ENCODE measurements at regions not wholly inside any gene's neighbourhood (a gene's known extent, or its start where the extent isn't known, plus 50 kb on each side); places are given as distances from the start of the nearest gene placed in this dataset.

DNA sequence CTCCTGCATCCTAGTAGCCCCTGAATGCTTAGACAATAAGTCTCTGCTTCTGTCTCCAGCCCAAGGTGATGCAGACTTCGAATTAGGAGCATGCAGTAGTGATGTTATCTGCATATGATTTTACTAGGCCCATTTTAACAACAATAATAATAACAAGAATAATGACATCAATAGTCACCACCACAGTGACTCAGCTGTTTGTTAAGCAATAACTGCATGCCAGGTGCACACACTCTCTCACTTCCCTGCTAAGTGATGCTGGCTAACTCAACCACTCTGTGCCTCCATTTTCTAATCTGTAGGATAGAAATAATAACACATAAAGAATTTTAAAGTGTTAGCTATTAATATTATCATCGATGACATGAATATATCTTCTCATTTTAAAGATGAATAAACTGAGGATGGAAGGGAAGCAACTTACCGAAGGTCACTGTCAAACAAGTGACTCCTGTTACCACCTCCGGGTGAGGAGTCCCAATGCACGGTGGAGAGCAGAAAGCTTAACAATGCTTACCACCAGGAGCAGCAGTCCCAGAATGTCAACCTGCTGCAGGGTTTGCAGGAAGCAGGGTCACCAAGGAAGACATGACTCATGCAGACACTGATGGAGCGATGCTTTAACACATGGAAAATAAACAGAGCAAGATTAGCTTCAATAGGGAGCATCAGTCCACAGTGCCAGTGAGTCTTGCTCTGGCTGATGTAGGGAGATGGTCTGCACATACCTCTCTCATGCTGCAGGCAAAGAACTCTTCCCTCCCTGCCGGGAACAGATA, 290.2 kb downstream of the SPATA17 start:
- Mint-ChIP-seq H3K4me3 (no peak overlapping the region), H3K36me3 (ENCODE audit: low read depth) (no peaks in the 10 kb centered on the region), H3K27ac (no peak overlapping the region), H3K27me3 (peaks cover 5% of the 10 kb centered on the region), H3K9me3 (no peaks in the 10 kb centered on the region), H3K4me1 (no peaks in the 10 kb centered on the region)
- DNase-seq, result no peak
- POLR2A ChIA-PET, result no interaction called here
- CTCF ChIA-PET, result no interaction called here

DNA sequence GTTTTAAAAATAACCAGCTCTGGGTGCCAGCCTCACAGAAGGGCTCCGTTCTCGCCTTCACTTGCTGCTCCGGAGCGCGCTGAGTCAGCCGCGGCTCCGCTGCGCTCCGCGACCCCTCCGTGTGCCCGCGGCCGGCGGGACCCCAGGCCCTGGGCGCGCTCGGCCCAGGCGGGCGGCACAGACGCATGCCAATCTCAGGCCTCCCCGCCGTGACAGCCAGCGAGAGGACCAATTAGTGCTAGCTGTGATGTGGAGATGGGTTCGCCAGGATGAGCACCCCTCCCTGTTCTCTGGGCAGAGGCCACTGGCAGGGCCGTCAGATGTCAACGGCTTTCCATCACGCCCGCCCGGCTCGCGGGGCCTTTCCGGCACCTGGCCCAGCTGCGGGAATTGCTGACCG, 293.8 kb downstream of the SPATA17 start:
- no peak overlapping the region for H3K4me3 Mint-ChIP-seq
- H3K4me1 Mint-ChIP-seq, result no peaks in the 10 kb centered on the region
- POLR2A ChIA-PET, result no interaction called here
- H3K27me3 Mint-ChIP-seq, result peaks cover 5% of the 10 kb centered on the region
- no peaks in the 10 kb centered on the region for H3K9me3 Mint-ChIP-seq
- no peaks in the 10 kb centered on the region for H3K36me3 Mint-ChIP-seq (ENCODE audit: low read depth)
- CTCF ChIA-PET, result no interaction called here
- H3K27ac Mint-ChIP-seq, result no peak overlapping the region
- no peak for DNase-seq

DNA sequence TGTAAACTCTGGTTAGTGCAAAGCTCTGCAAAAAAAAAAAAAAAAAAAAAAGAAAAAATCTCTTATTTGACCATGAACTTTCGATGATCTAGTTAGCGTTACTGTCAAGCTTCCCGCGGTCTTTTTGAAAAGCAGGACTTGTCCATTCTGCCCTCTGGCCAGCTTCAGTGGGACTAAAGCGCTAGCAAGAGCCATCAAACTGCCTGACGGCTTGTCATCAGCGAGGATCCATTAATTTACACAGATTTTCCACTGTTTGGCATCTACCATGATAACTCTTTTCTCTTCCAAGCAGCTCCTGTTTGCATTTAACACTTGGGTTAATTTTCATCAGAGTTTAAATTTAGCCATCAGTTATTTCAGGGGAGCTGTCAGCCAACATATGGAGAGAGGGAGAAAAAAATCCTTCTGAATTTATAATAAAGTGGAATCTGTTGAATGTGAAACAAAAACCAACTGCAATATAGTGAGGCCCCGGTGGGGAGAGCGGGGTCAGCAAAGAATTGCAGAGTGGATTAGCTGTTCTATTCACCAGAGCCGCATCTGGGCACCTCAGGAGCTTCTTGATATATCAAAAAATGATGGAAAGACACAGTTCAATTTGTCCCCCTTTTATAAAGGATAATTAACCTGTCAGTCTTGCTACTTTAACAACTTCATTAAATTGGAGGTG, 298.2 kb downstream of the SPATA17 start:
- peaks cover 3% of the 10 kb centered on the region for H3K27me3 Mint-ChIP-seq
- H3K27ac Mint-ChIP-seq, result no peak overlapping the region
- H3K4me1 Mint-ChIP-seq, result no peaks in the 10 kb centered on the region
- POLR2A ChIA-PET, result no interaction called here
- H3K4me3 Mint-ChIP-seq, result no peak overlapping the region
- no peaks in the 10 kb centered on the region for H3K9me3 Mint-ChIP-seq
- H3K36me3 Mint-ChIP-seq (ENCODE audit: low read depth), result no peaks in the 10 kb centered on the region
- CTCF ChIA-PET, result no interaction called here
- no peak for DNase-seq

DNA sequence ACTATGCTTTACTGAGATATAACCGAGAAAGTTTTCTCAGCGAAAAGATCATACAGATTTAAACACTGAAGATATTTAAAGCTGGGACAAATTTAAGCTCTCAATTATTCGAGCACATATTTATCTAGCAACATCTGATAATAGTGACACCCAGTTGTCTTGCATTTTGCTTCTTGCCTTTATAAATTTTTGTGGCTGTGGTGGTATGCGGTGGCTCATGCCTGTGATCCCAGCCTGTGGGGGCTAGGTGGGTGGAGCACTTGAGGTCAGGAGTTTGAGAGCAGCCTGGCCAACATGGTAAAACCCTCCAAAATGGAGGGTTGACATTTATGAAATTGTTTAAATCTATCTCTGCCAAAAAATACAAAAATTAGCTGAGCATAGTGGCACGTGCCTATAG, 312.2 kb downstream of the SPATA17 start:
- H3K27me3 Mint-ChIP-seq, result no peaks in the 10 kb centered on the region

DNA sequence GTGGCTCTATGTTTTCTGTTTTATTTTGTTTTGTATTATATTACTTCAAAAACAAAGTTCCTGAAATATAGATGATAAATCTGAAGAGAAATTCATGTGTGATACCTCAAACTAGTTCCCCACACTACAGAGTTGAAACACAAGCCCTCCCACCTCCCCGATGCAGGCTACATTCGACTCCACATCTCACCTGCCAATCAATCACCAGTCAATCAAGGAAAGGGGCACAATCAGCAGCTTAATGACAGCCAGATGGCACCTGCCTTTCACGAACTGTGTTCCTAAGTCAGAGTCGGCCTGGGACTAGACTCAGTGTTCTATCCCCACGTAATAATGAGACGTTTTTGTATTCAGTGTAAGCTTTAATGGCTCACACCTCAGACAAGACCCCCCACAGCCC, 313.4 kb downstream of the SPATA17 start:
- no peaks in the 10 kb centered on the region for H3K9me3 Mint-ChIP-seq
- H3K36me3 Mint-ChIP-seq (ENCODE audit: low read depth), result no peaks in the 10 kb centered on the region
- H3K27ac Mint-ChIP-seq, result no peak overlapping the region
- H3K4me1 Mint-ChIP-seq, result no peaks in the 10 kb centered on the region
- CTCF ChIA-PET, result interaction anchor here (0.7 kb wide), 1 partner anchor 10 kb away, joined by 3 read pairs; no protein-coding TSS in a partner anchor
- DNase-seq, result no peak
- POLR2A ChIA-PET, result no interaction called here
- no peaks in the 10 kb centered on the region for H3K27me3 Mint-ChIP-seq
- H3K4me3 Mint-ChIP-seq, result no peak overlapping the region

More for the DNA sequence above, 312.2 kb downstream of the SPATA17 start:
- DNase-seq, result no peak
- H3K4me1 Mint-ChIP-seq, result no peaks in the 10 kb centered on the region
- CTCF ChIA-PET, result no interaction called here
- no peak overlapping the region for H3K4me3 Mint-ChIP-seq
- no peak overlapping the region for H3K27ac Mint-ChIP-seq
- POLR2A ChIA-PET, result no interaction called here
- no peaks in the 10 kb centered on the region for H3K36me3 Mint-ChIP-seq (ENCODE audit: low read depth)
- no peaks in the 10 kb centered on the region for H3K9me3 Mint-ChIP-seq

DNA sequence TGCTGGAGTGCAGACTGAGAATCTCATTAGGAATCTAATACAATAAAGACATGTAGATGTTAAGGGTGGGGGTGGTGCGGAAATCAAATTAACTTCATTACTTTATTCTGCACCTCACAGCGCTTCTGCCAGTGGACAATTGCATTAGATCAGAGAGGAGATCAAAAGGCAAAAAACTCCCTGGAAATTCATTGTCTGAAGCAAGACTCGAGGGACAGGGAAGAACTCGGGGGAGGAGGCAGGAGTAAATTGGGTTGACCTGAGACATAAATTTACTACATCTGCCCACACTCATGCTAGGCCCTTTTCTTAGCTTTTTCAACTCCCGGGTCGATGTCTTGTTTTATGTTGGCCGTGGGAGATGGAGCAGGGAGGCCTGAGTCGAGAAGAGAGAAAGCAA, 315.4 kb downstream of the SPATA17 start:
- no peaks in the 10 kb centered on the region for H3K36me3 Mint-ChIP-seq (ENCODE audit: low read depth)
- CTCF ChIA-PET, result no interaction called here
- POLR2A ChIA-PET, result no interaction called here
- no peaks in the 10 kb centered on the region for H3K9me3 Mint-ChIP-seq
- H3K4me1 Mint-ChIP-seq, result no peaks in the 10 kb centered on the region
- H3K27ac Mint-ChIP-seq, result no peak overlapping the region
- no peak for DNase-seq
- no peak overlapping the region for H3K4me3 Mint-ChIP-seq
- no peaks in the 10 kb centered on the region for H3K27me3 Mint-ChIP-seq

DNA sequence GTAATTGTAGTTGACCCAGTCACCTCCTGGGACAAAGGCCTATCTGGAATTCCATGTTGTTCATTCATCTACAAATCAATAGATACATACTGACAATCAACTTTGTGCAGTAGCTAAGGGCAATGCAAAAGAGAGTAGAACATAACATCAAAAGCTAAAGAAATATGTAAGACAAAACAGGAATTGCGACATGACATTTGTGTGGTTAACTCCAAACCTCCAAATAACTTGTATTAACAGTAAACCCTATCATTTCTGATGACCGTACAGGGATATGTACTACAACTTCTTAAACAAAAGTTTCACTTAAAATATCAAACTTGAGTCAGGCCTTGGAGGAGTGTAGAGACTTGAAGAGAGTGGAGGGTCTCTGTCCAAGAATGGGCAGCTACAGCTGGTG, 317.6 kb downstream of the SPATA17 start:
- Mint-ChIP-seq H3K27me3 (no peaks in the 10 kb centered on the region), H3K27ac (no peak overlapping the region), H3K4me3 (no peak overlapping the region), H3K4me1 (no peaks in the 10 kb centered on the region), H3K9me3 (no peaks in the 10 kb centered on the region), H3K36me3 (ENCODE audit: low read depth) (no peaks in the 10 kb centered on the region)
- CTCF ChIA-PET, result no interaction called here
- POLR2A ChIA-PET, result no interaction called here
- DNase-seq, result no peak

DNA sequence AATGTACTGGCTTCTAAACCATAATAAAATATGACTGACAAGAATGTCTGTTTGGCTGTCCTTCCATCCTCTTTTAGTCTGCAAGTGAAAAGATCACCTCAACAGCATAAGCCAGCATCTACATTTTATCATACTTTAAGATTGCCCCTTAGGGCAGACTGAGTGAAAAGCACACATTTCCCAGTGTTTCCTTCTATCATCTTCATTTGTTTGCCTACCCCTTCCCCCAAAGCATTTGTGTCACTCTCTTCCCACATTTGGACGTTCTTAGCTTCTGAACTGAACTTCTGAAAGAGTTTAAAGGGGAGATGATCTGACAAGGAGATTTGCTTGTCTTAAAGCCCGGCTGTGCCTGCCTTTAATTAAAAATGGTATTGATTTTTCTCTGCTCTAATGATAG, 322.2 kb downstream of the SPATA17 start:
- ChIA-PET CTCF (no interaction called here), POLR2A (no interaction called here)

DNA sequence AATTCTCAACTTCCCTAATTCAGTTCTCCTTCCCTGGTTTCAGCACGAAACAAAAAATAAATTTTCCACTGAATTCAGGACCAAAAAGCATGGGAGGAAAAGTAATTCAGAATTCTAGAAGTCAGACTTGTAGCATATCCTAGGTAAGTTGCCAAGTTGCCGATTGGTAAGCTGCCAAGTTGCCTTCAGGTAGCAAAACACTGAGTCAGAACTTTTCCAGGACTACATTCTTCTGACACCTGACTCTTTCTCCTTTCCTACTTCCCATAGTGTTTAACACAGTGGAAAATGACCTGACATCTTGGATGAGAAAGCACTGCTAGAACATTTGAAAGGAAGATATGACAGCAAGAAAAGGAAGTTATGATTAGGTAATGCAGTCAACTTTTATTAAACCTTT, 322.8 kb downstream of the SPATA17 start:
- H3K27me3 Mint-ChIP-seq, result no peaks in the 10 kb centered on the region

More for the DNA sequence above, 322.2 kb downstream of the SPATA17 start:
- H3K27ac Mint-ChIP-seq, result no peak overlapping the region
- no peaks in the 10 kb centered on the region for H3K9me3 Mint-ChIP-seq
- DNase-seq, result no peak
- H3K4me3 Mint-ChIP-seq, result no peak overlapping the region
- no peaks in the 10 kb centered on the region for H3K36me3 Mint-ChIP-seq (ENCODE audit: low read depth)
- no peaks in the 10 kb centered on the region for H3K4me1 Mint-ChIP-seq
- no peaks in the 10 kb centered on the region for H3K27me3 Mint-ChIP-seq

DNA sequence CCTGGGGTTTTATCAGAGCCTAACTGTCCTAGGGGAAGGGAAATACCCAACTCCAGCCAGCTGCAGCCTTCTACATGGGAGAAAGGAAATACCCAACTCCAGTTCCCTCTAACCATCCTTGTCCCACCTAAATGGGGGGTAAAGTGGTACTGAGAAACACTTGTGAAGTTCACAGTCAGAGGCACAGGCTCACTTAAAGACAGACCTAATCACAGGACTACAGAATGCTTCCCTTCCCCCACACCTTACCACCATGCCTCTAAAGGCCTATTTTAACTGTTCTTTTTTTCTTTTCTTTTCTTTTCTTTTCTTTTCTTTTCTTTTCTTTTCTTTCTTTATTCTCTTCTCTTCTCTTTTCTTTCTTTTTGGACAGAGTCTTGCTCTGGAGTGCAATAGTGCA, 324.6 kb downstream of the SPATA17 start:
- CTCF ChIA-PET, result no interaction called here
- H3K9me3 Mint-ChIP-seq, result no peaks in the 10 kb centered on the region

More for the DNA sequence above, 322.8 kb downstream of the SPATA17 start:
- H3K27ac Mint-ChIP-seq, result no peak overlapping the region
- H3K36me3 Mint-ChIP-seq (ENCODE audit: low read depth), result no peaks in the 10 kb centered on the region
- ChIA-PET POLR2A (no interaction called here), CTCF (no interaction called here)
- H3K9me3 Mint-ChIP-seq, result no peaks in the 10 kb centered on the region
- no peak overlapping the region for H3K4me3 Mint-ChIP-seq
- H3K4me1 Mint-ChIP-seq, result no peaks in the 10 kb centered on the region
- no peak for DNase-seq

DNA sequence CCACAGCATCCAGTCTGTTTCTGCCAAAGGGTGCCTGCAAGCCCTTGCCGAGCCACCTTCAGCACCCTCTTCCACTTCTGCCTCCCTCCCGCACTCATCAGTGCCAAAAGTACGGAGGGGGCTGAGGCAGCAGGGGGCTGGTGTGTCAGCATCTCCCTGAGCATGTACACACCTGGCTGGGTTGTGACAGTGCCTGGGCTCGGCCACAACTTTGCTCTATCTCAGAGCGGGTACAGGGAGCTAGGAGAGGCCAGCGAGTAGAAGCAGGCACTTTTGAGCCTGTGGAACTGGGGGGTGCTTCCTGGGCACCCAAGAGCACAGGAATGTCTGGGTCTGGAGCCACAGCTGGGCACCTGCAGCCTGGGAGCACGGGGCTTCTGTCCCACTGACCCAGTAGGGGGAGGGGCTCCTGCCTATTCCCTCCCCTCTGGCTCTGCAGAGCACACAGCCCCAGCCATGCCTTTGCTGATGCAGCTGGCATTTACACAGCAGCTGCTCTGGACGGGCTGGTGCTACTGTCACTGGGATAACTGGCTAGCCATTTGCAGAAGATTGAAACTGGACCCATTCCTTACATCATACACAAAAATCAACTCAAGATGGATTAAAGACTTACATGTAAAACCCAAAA, 319.8 kb upstream of the RRP15 start:
- H3K27ac Mint-ChIP-seq, result no peak overlapping the region
- no peaks in the 10 kb centered on the region for H3K27me3 Mint-ChIP-seq
- H3K4me1 Mint-ChIP-seq, result no peaks in the 10 kb centered on the region
- no peak for DNase-seq
- CTCF ChIA-PET, result no interaction called here
- no peaks in the 10 kb centered on the region for H3K36me3 Mint-ChIP-seq (ENCODE audit: low read depth)
- POLR2A ChIA-PET, result no interaction called here
- H3K4me3 Mint-ChIP-seq, result no peak overlapping the region
- peaks cover 4% of the 10 kb centered on the region for H3K9me3 Mint-ChIP-seq

More for the DNA sequence above, 324.6 kb downstream of the SPATA17 start:
- H3K27me3 Mint-ChIP-seq, result no peaks in the 10 kb centered on the region
- no peaks in the 10 kb centered on the region for H3K4me1 Mint-ChIP-seq
- H3K27ac Mint-ChIP-seq, result no peak overlapping the region
- no peak overlapping the region for H3K4me3 Mint-ChIP-seq
- DNase-seq, result no peak
- H3K36me3 Mint-ChIP-seq (ENCODE audit: low read depth), result no peaks in the 10 kb centered on the region
- POLR2A ChIA-PET, result no interaction called here

DNA sequence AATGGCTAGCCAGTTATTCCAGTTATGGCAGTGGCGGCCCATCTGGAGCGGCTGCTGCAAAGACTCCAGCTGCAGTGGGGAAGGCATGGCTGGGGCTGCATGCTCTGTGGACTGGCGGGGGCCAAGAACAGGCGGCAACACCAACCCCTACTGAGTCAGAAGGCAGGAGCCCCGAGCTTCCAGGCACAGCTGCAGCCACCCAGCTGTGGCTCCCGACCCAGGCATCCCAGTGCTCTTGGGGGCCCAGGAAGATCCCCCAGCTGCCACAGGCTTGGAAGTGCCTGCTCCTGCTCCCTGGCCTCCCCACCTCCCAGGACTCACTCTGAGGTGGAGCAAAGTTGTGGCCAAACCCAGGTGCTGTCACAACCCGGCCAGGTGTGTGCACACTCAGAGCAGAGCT, 317.0 kb upstream of the RRP15 start:
- H3K4me1 Mint-ChIP-seq, result no peaks in the 10 kb centered on the region
- POLR2A ChIA-PET, result no interaction called here
- no peak overlapping the region for H3K27ac Mint-ChIP-seq
- no peak overlapping the region for H3K4me3 Mint-ChIP-seq
- no peaks in the 10 kb centered on the region for H3K27me3 Mint-ChIP-seq
- no peak for DNase-seq
- CTCF ChIA-PET, result no interaction called here
- H3K36me3 Mint-ChIP-seq (ENCODE audit: low read depth), result no peaks in the 10 kb centered on the region
- H3K9me3 Mint-ChIP-seq, result peaks cover 11% of the 10 kb centered on the region

DNA sequence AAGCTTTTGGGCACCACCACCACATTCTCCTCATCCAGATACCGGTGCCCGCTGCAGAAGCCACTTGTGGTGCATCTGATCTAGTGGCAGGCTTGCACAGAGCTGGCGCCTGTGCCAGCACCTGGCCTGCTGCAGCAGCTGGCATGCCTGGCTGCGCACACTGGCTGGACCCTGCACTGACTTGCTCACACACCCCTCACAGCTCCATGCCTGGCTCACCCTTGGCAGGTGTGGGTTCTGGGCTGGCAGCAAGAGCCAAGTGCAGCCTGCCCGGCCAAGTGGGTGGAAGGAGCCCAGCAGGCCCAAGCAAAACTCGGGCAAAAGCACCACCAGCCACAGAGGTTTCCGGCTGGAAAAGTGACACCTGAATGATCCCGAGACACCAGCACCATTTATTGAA, 315.7 kb upstream of the RRP15 start:
- no peaks in the 10 kb centered on the region for H3K4me1 Mint-ChIP-seq
- H3K4me3 Mint-ChIP-seq, result no peak overlapping the region
- POLR2A ChIA-PET, result no interaction called here
- peaks cover 11% of the 10 kb centered on the region for H3K9me3 Mint-ChIP-seq
- CTCF ChIA-PET, result no interaction called here
- no peaks in the 10 kb centered on the region for H3K36me3 Mint-ChIP-seq (ENCODE audit: low read depth)
- H3K27me3 Mint-ChIP-seq, result no peaks in the 10 kb centered on the region
- no peak for DNase-seq
- no peak overlapping the region for H3K27ac Mint-ChIP-seq

DNA sequence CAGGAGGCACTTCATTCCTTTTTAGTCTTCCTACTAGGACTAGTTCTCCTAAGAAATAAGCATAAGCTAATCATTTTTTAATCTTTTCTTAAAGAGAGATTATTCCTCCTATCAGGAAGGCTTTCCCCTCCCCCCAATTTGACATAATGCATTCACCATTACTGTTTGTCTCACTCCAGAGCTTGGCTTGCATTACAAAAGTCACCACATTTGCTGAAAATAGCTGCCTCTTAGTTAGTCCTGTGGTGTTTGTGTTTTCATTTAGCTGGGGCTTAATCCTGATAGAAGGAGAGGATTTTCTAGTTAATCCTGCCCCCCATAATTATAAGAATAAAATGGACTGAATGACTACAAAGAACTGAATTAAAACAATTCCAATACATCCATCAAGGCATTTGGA, 307.1 kb upstream of the RRP15 start:
- H3K9me3 Mint-ChIP-seq, result peaks cover 8% of the 10 kb centered on the region
- no peak overlapping the region for H3K4me3 Mint-ChIP-seq
- POLR2A ChIA-PET, result no interaction called here
- CTCF ChIA-PET, result no interaction called here
- H3K4me1 Mint-ChIP-seq, result no peaks in the 10 kb centered on the region
- no peak for DNase-seq
- no peaks in the 10 kb centered on the region for H3K36me3 Mint-ChIP-seq (ENCODE audit: low read depth)
- no peak overlapping the region for H3K27ac Mint-ChIP-seq
- H3K27me3 Mint-ChIP-seq, result no peaks in the 10 kb centered on the region
